Thyroid gland (tissue), 4 donors: ENCODE measurements at regions not wholly inside any gene's neighbourhood (a gene's known extent, or its start where the extent isn't known, plus 50 kb on each side); places are given as distances from the start of the nearest gene placed in this dataset.

Experiments
- CTCF ChIP-seq, 6 experiments: fragments of 200-600 bp in 3 of 6; fragments of 450-650 bp in 3 of 6; sonication (generic) in 3 of 6; IDR thresholded peaks; one replicate each; pipeline ENCODE4 v1.5.1; 2016 to 2019; ENCODE audit warnings: antibody characterized with exemption in 6 of 6, mild to moderate bottlenecking in 2 of 6, inconsistent platforms in 1 of 6, moderate library complexity in 1 of 6
- POLR2A ChIP-seq, 2 donors: fragments of 450-650 bp; IDR thresholded peaks; one replicate each; pipeline ENCODE4 v1.6.1; 2017; ENCODE audit warnings: antibody characterized with exemption in 2 of 2, mild to moderate bottlenecking in 2 of 2, moderate library complexity in 1 of 2

- TF ChIP-seq CTCF (IDR thresholded peaks at IDR 0.05) = no peak
- no peak for TF ChIP-seq POLR2A (IDR thresholded peaks at IDR 0.05)
Observed at GRCh38 chr5:112655513-112655912, 82.2 kb upstream of the APC start.
